Skin of body (tissue), 1 donor: ENCODE measurements at regions not wholly inside any gene's neighbourhood (a gene's known extent, or its start where the extent isn't known, plus 50 kb on each side); places are given as distances from the start of the nearest gene placed in this dataset.

Source experiments
- DNase-seq: peaks from one replicate; lab custom pipeline; 2025; lab: John Stamatoyannopoulos, UW

- no peak for DNase-seq
Measured at GRCh38 chr6:159443417-159443920, 249.6 kb downstream of the SOD2 start.

- DNase-seq: no peak
Measured at GRCh38 chr6:159441704-159441981, 251.4 kb downstream of the SOD2 start.

GRCh38 chr6:159440911-159441703 is 251.9 kb downstream of the SOD2 start:
- DNase-seq: no peak

- no peak for DNase-seq
Measured at GRCh38 chr6:159440349-159440748, 252.7 kb downstream of the SOD2 start.

- DNase-seq: no peak
Measured at GRCh38 chr6:159439651-159440050, 253.4 kb downstream of the SOD2 start.

GRCh38 chr6:159438106-159438505 is 254.9 kb downstream of the SOD2 start:
- no peak for DNase-seq

- DNase-seq: no peak
Measured at GRCh38 chr6:159436581-159436980, 256.5 kb downstream of the SOD2 start.

- DNase-seq: no peak
Measured at GRCh38 chr6:159435701-159436100, 257.3 kb downstream of the SOD2 start.

- DNase-seq: no peak
Measured at GRCh38 chr6:159434410-159434809, 258.6 kb downstream of the SOD2 start.

GRCh38 chr6:159433550-159433949 is 259.5 kb downstream of the SOD2 start:
- DNase-seq: no peak

- no peak for DNase-seq
Measured at GRCh38 chr6:159431750-159432149, 261.3 kb downstream of the SOD2 start.

- peak; percentile 71 for DNase-seq
Measured at GRCh38 chr6:159430323-159430722, 261.1 kb downstream of the FNDC1 start.

- DNase-seq: no peak
Measured at GRCh38 chr6:159429433-159429832, 260.2 kb downstream of the FNDC1 start.

GRCh38 chr6:159427771-159428170 is 258.6 kb downstream of the FNDC1 start:
- peak; percentile 46 for DNase-seq

- DNase-seq: no peak
Measured at GRCh38 chr6:159427335-159427734, 258.1 kb downstream of the FNDC1 start.

- no peak for DNase-seq
Measured at GRCh38 chr6:159425421-159425820, 256.2 kb downstream of the FNDC1 start.

GRCh38 chr6:159422041-159422984 is 253.1 kb downstream of the FNDC1 start:
- no peak for DNase-seq

GRCh38 chr6:159421586-159421985 is 252.4 kb downstream of the FNDC1 start:
- DNase-seq: no peak

- no peak for DNase-seq
Measured at GRCh38 chr6:159418997-159419396, 249.8 kb downstream of the FNDC1 start.

GRCh38 chr6:159416891-159417560 is 247.8 kb downstream of the FNDC1 start:
- DNase-seq: peak; percentile 34

- DNase-seq: no peak
Measured at GRCh38 chr6:159415540-159415939, 246.3 kb downstream of the FNDC1 start.

GRCh38 chr6:159414711-159415110 is 245.5 kb downstream of the FNDC1 start:
- DNase-seq: no peak
